Fibroblast of pulmonary artery (primary cell): ENCODE measurements at regions not wholly inside any gene's neighbourhood (a gene's known extent, or its start where the extent isn't known, plus 50 kb on each side); places are given as distances from the start of the nearest gene placed in this dataset.
"Not testable (repeated sequence)": the region's sequence is repeated elsewhere in the genome, so short reads cannot be mapped to it uniquely, and the experiment has no call there.

Experiments
- DNase-seq: peaks from one replicate; pipeline ENCODE4 v3.0.0-alpha.2; 2010; ENCODE audit warnings: low read depth
- H3K4me3 ChIP-seq: replicated peaks from 2 replicates; pipeline ENCODE4 v1.5.1; 2011; ENCODE audit warnings: low read depth, mild to moderate bottlenecking, control low read depth, low read length, moderate library complexity
- TF ChIP-seq, protein P1 (sequence below): IDR thresholded peaks from 2 replicates; pipeline ENCODE4 v1.5.1; 2011; ENCODE audit warnings: mild to moderate bottlenecking, control low read depth, low read length, inconsistent platforms; ENCODE audit errors: missing control alignments

DNA sequence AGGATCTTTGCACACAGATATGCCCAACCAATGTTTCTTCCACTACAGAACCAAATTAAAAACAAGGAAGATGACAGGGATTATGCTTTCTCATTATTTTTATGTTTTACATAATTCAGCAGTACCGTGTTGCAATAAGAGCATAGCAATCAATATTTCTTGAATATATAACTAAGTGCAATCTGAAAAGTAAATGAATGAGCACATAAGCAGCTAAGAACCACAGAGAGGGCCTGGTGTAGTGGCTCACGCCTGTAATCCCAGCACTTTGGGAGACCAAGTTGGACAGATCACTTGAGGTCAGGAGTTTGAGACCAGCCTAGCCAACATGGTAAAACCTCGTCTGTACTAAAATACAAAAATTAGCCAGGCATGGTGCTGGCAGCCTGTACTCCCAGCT, 423.7 kb downstream of the MRPL39 start:
- H3K4me3 ChIP-seq: no peak overlapping the region
- TF ChIP-seq, protein P1, sequence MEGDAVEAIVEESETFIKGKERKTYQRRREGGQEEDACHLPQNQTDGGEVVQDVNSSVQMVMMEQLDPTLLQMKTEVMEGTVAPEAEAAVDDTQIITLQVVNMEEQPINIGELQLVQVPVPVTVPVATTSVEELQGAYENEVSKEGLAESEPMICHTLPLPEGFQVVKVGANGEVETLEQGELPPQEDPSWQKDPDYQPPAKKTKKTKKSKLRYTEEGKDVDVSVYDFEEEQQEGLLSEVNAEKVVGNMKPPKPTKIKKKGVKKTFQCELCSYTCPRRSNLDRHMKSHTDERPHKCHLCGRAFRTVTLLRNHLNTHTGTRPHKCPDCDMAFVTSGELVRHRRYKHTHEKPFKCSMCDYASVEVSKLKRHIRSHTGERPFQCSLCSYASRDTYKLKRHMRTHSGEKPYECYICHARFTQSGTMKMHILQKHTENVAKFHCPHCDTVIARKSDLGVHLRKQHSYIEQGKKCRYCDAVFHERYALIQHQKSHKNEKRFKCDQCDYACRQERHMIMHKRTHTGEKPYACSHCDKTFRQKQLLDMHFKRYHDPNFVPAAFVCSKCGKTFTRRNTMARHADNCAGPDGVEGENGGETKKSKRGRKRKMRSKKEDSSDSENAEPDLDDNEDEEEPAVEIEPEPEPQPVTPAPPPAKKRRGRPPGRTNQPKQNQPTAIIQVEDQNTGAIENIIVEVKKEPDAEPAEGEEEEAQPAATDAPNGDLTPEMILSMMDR: no peak
- no peak for DNase-seq

DNA sequence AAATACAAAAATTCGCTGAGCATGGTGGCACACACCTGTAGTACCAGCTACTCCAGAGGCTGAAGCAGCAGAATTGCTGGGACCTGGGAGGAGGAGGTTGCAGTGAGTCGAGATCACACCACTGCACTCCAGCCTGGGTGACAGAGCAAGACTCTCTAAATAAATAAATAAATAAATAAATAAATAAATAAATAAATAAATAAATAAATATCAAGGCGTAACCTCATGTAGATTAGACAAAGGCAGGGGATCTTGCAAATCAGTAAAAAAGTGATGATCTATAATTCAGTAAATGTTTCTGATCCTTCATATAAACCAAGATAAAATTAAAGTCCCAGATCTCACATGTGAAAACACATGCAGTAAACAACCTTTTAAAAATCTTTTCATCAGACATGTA, 425.6 kb downstream of the MRPL39 start:
- DNase-seq, H3K4me3 ChIP-seq: not testable (repeated sequence)

DNA sequence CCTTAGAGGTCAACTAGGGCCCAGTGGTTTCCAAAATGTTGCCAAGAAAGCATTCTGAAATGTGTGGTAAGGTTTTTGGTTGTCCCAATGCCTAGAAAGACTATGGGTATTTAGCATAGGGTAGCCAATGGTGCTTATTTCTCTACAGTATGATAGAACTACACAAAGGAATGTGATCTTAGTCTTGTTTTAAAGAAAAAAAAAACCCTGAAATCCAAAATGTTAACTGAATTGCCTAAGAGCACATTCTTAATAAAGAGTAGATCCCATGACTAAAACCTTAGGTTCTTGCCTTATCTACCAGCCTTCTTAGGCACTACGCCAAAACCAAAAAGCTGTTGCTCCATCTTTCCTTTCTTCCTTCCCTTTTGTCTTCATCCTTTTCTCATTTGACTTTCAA, 428.2 kb downstream of the MRPL39 start:
- DNase-seq: peak; percentile 36
- TF ChIP-seq, protein P1: no peak
- H3K4me3 ChIP-seq: no peak overlapping the region

DNA sequence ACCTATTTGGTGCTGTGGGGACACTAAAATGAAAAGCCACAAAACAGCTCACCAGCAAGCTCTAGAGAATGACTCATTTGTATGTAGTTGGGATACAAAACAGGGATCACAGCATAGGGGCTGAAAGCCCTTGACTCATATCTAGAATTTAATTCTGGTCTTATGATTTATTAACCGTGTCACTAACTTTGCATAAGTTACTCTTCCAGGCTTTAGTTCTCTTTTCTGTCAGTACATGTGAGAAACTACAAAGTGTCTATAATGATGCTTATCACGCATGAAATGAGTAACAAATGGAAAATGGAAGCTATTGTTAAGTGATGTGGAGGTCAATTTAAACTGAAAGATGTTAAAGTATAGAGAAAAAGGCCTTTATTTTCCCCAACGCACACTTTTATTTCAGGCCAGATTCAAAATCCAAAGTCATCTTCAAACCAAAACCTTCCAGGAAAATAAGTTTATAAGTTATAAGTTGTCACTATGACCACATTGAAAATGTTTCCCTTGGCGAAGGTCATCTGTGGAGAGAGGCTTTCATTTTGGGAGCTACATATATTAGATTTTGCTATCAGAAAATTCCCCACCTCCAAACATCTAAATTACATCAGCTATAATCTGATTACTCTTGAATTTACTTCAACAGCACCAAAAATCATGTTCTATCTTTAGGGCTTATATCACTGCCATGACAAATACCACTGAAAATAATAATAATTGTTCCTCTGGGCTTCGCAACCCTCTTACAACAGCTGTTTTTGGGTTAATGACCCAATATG, 430.5 kb downstream of the MRPL39 start:
- TF ChIP-seq, protein P1: no peak
- H3K4me3 ChIP-seq: no peak overlapping the region
- DNase-seq: no peak

DNA sequence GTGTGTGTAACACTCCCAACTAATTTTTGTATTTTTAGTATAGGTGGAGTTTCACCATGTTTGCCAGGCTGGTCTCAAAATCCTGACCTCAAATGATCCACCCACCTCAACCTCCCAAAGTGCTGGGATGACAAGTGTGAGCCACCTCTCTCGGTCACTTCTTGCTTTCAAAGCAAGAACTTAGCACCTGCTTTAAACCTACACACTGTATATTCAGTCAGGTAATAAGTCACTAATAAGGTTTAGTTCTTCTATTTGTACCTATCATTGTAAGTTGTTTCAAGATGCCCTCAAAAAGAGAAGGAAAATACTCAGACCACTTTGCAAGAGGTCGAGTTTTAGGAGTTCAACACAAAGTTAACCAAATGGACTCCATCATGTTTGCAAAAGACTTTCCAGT, 431.3 kb downstream of the MRPL39 start:
- no peak overlapping the region for H3K4me3 ChIP-seq
- TF ChIP-seq, protein P1: no peak
- no peak for DNase-seq

DNA sequence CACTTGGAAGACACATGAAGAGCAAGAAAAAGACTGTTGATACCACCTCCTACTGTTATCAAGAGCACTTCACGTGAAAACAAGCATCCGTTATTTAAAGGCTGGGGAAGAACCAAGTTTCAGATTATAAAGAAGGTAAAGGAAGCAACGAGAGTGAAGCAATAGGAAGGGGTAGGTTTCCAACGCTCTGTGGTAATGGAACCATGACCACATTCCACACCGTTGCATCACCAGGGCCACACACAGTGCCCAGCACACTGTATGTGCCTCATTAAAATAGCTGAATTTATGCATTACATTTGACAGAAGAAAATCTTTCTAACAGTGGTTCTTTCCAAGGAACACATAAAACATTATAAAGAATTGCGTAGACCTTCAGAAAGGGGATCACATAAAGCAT, 435.8 kb downstream of the MRPL39 start:
- DNase-seq: peak; percentile 8
- H3K4me3 ChIP-seq: no peak overlapping the region
- TF ChIP-seq, protein P1: no peak

DNA sequence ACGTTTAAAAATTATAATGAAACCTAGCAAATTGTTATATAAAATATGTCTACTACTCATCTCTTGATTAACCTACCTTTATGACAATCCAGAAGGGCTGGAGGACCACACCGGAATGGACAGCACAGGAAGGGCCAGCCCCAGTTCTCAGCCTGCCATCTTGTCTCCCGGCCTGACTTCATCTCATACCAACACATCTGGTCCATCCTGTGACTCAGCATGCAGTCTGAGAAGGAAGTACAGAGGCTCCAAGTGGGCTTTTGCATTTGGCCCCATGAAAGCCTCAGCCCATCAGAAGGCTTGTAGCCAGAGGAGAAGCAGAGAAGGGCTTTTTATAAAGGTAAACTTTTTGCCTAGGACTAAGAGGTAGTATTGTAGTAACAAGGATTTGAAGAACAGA, 436.6 kb downstream of the MRPL39 start:
- DNase-seq: no peak
- H3K4me3 ChIP-seq: no peak overlapping the region
- TF ChIP-seq, protein P1: no peak
